B cell (primary cell): ENCODE measurements at regions not wholly inside any gene's neighbourhood (a gene's known extent, or its start where the extent isn't known, plus 50 kb on each side); places are given as distances from the start of the nearest gene placed in this dataset.

Experiments used
- ATAC-seq: fragments of 200-7000 bp; cut with Tn5 transposase; one replicate; pipeline ENCODE4 v1.10.0; 2021; ENCODE audit warnings: low read depth, mild to moderate bottlenecking, moderate number of reproducible peaks, moderate library complexity
- CTCF ChIA-PET: fragments of 350-600 bp; sonication (Branson Sonifier 250); formaldehyde crosslinking; loops from one replicate; lab custom pipeline; 2021; ENCODE audit warnings: antibody characterized with exemption, inconsistent platforms; lab: Charles Lee
- POLR2A ChIA-PET: fragments of 350-600 bp; sonication (Branson Sonifier 250); formaldehyde crosslinking; loops from one replicate; lab custom pipeline; 2021; ENCODE audit warnings: antibody characterized with exemption; lab: Charles Lee
- DNase-seq: peaks from one replicate; pipeline ENCODE4 v3.0.0; 2013
- H2AFZ ChIP-seq: 2 replicates; pipeline ENCODE4 v1.6.1; 2012; ENCODE audit warnings: mild to moderate bottlenecking, low read depth, low read length; ENCODE audit not compliant: insufficient read depth, poor library complexity, severe bottlenecking
- H3K27ac ChIP-seq, 2 donors: 1 replicate in 1 of 2; 2 replicates in 1 of 2; pipeline ENCODE4 v1.5.1; 2012 to 2013; ENCODE audit warnings: low read length in 2 of 2, mild to moderate bottlenecking in 2 of 2, moderate library complexity in 1 of 2
- H3K27me3 ChIP-seq, 4 experiments: fragments of 200-600 bp in 1 of 4; sonication (generic) in 1 of 4; replicated peaks in 1 of 4; 1 replicate in 2 of 4; 2 replicates in 2 of 4; pipeline versions ENCODE4 v1.6.1 to v1.7.0; 2013 to 2016; ENCODE audit warnings: low read length in 3 of 4, mild to moderate bottlenecking in 2 of 4, mixed read lengths in 1 of 4, moderate library complexity in 1 of 4; ENCODE audit not compliant: insufficient read depth in 4 of 4, control insufficient read depth in 3 of 4; ENCODE audit errors: control extremely low read depth in 1 of 4
- H3K36me3 ChIP-seq, 2 experiments: replicated peaks in 1 of 2; 1 replicate in 1 of 2; 2 replicates in 1 of 2; pipeline versions ENCODE4 v1.6.1 to v1.7.1; 2013; ENCODE audit warnings: low read length in 1 of 2; ENCODE audit not compliant: insufficient read depth in 2 of 2, control insufficient read depth in 1 of 2; ENCODE audit errors: control extremely low read depth in 1 of 2, extremely low read depth in 1 of 2
- H3K4me1 ChIP-seq, 2 donors: fragments of 200-600 bp in 1 of 2; sonication (generic) in 1 of 2; 1 replicate in 1 of 2; 2 replicates in 1 of 2; pipeline versions ENCODE4 v1.5.1 to v1.6.1; 2013 to 2017; ENCODE audit warnings: low read length in 2 of 2; ENCODE audit not compliant: control insufficient read depth in 2 of 2, insufficient read depth in 2 of 2
- H3K4me2 ChIP-seq: replicated peaks from 2 replicates; pipeline ENCODE3; 2012; ENCODE audit warnings: mild to moderate bottlenecking, low read depth, low read length; ENCODE audit not compliant: poor library complexity, severe bottlenecking
- H3K4me3 ChIP-seq, 5 experiments: fragments of 200-600 bp in 1 of 5; sonication (generic) in 1 of 5; 1 replicate in 3 of 5; 2 replicates in 2 of 5; pipeline versions ENCODE4 v1.5.1 to v1.7.0; 2011 to 2016; ENCODE audit warnings: low read length in 4 of 5, mild to moderate bottlenecking in 4 of 5, low read depth in 2 of 5, control low read depth in 1 of 5, moderate library complexity in 1 of 5; ENCODE audit not compliant: insufficient read depth in 1 of 5; ENCODE audit errors: control extremely low read depth in 1 of 5, extremely low read depth in 1 of 5
- H3K79me2 ChIP-seq: fragments of 200-600 bp; sonication (generic); one replicate; pipeline ENCODE4 v1.6.0; 2016; ENCODE audit warnings: low read length; ENCODE audit not compliant: control insufficient read depth, insufficient read depth
- H3K9ac ChIP-seq: fragments of 200-600 bp; sonication (generic); 2 replicates; pipeline ENCODE4 v1.6.1; 2017; ENCODE audit warnings: mild to moderate bottlenecking, low read length, moderate library complexity
- H3K9me3 ChIP-seq, 3 donors: one replicate each; pipeline versions ENCODE4 v1.6.1 to v1.7.1; 2013; ENCODE audit warnings: low read length in 2 of 3; ENCODE audit not compliant: control insufficient read depth in 2 of 3, insufficient read depth in 1 of 3; ENCODE audit errors: control extremely low read depth in 1 of 3
- H4K20me1 ChIP-seq: 2 replicates; pipeline ENCODE4 v1.6.0; 2012; ENCODE audit warnings: mild to moderate bottlenecking, low read length; ENCODE audit not compliant: insufficient read depth, control insufficient read depth, poor library complexity, severe bottlenecking
- H3K27ac Mint-ChIP-seq: one replicate; pipeline ENCODE4 v1.8.0; 2021; ENCODE audit warnings: mixed read lengths
- H3K27me3 Mint-ChIP-seq: one replicate; pipeline ENCODE4 v1.8.0; 2021; ENCODE audit warnings: mixed read lengths
- H3K4me1 Mint-ChIP-seq: one replicate; pipeline ENCODE4 v1.8.0; 2021; ENCODE audit warnings: mixed read lengths
- H3K4me3 Mint-ChIP-seq: one replicate; pipeline ENCODE4 v1.8.0; 2021; ENCODE audit warnings: mixed read lengths
- H3K9me3 Mint-ChIP-seq: one replicate; pipeline ENCODE4 v1.8.0; 2022; ENCODE audit warnings: mixed read lengths; ENCODE audit not compliant: insufficient read depth
- CTCF ChIP-seq: fragments of 200-600 bp; IDR thresholded peaks from one replicate; pipeline ENCODE4 v1.8.0; 2022; ENCODE audit warnings: antibody characterized with exemption, mild to moderate bottlenecking
- EZH2 ChIP-seq: IDR thresholded peaks from 2 replicates; pipeline ENCODE4 v1.6.1; 2012; ENCODE audit warnings: borderline replicate concordance, low read depth, mild to moderate bottlenecking, moderate library complexity, low read length; ENCODE audit not compliant: insufficient read depth, poor library complexity, severe bottlenecking
- WGBS: methylation state at CpG from one replicate; pipeline ENCODE4 v1.1.5; 2013; ENCODE audit warnings: missing lambda C conversion rate; ENCODE audit not compliant: insufficient coverage; 5-methylcytosine and 5-hydroxymethylcytosine counted together
- intact Hi-C: fragments of 100-400 bp; cut with micrococcal nuclease; formaldehyde crosslinking; loops from one replicate; pipeline ENCODE4 v1.10.0; 2022

GRCh38 chr15:69748576-69749185 is 296.1 kb downstream of the RPLP1 start:
- Histone ChIP-seq H3K4me3 (no peak overlapping the region), H3K27me3 (peaks cover 0 to 7% (median under 1%) of the 10 kb centered on the region in 4 experiments), H3K27ac (no peak overlapping the region), H2AFZ (no peak overlapping the region), H3K4me2 (no peak overlapping the region), H3K36me3 (no peaks in the 10 kb centered on the region), H4K20me1 (no peaks in the 10 kb centered on the region), H3K9ac (no peak overlapping the region), H3K79me2 (no peaks in the 10 kb centered on the region), H3K9me3 (peaks cover 0 to 11% (median 4%) of the 10 kb centered on the region in 3 donors), H3K4me1 (peaks cover 10 to 16% of the 10 kb centered on the region in 2 donors)
- H3K4me1 Mint-ChIP-seq = peaks cover 36% of the 10 kb centered on the region
- intact Hi-C loops = no loop called here
- H3K27ac Mint-ChIP-seq = no peak overlapping the region
- H3K27me3 Mint-ChIP-seq = peaks cover 9% of the 10 kb centered on the region
- TF ChIP-seq EZH2 (no peak), CTCF (no peak)
- peaks cover 3% of the 10 kb centered on the region for H3K9me3 Mint-ChIP-seq
- ATAC-seq (no peak), DNase-seq (no peak)
- ChIA-PET CTCF (interaction anchor here (1.0 to 1.8 kb wide), 5 partner anchors 14 to 323 kb away, joined by 3 to 5 read pairs (median 4); no protein-coding TSS in a partner anchor), POLR2A (no interaction called here)
- no peak overlapping the region for H3K4me3 Mint-ChIP-seq
- 86% methylated on average over 3 of the region's 3 CpGs for WGBS

DNA sequence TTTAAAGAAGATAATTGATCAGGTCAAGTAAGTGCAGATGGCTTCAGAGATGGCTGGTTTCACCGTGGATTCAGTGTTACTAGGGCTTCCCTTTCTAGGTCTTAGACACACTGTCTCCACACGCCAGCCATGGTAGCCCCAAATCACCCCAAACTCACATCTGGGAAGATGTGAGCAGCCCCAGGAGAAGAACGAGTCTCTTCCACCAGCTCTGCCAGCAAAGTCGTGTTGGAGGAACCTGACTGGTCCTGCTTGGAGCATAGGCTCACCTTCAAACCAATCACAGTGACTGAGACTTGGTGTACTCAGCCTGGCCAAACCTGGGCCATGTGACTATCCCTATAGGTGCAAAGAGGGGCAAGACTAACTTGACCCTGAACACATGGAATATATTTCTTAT is 296.7 kb downstream of the RPLP1 start:
- no peak overlapping the region for H3K4me3 ChIP-seq
- no peaks in the 10 kb centered on the region for H3K79me2 ChIP-seq
- H3K4me1 ChIP-seq = peaks cover 14 to 16% of the 10 kb centered on the region in 2 donors
- no peaks in the 10 kb centered on the region for H4K20me1 ChIP-seq
- no peak overlapping the region for H2AFZ ChIP-seq
- DNase-seq (no peak), ATAC-seq (no peak)
- H3K4me2 ChIP-seq = no peak overlapping the region
- H3K9ac ChIP-seq = no peak overlapping the region
- intact Hi-C loops = no loop called here
- H3K36me3 ChIP-seq = no peaks in the 10 kb centered on the region
- H3K27ac Mint-ChIP-seq = no peak overlapping the region
- TF ChIP-seq CTCF = no peak
- TF ChIP-seq EZH2 = no peak
- H3K27ac ChIP-seq = no peak overlapping the region
- WGBS = 96% methylated on average over 3 of the region's 4 CpGs
- H3K27me3 Mint-ChIP-seq = peaks cover 6% of the 10 kb centered on the region
- peaks cover 0 to 7% (median under 1%) of the 10 kb centered on the region in 4 experiments for H3K27me3 ChIP-seq
- peaks cover 3% of the 10 kb centered on the region for H3K9me3 Mint-ChIP-seq
- POLR2A ChIA-PET = no interaction called here
- H3K4me3 Mint-ChIP-seq = no peak overlapping the region
- H3K9me3 ChIP-seq = peaks cover 0 to 14% (median 7%) of the 10 kb centered on the region in 3 donors
- CTCF ChIA-PET = interaction anchor here (1.0 to 1.8 kb wide), 6 partner anchors 13 to 323 kb away, joined by 3 to 7 read pairs (median 4); no protein-coding TSS in a partner anchor
- H3K4me1 Mint-ChIP-seq = peaks cover 36% of the 10 kb centered on the region
